Muscle of back (tissue), 3 donors: ENCODE measurements at regions not wholly inside any gene's neighbourhood (a gene's known extent, or its start where the extent isn't known, plus 50 kb on each side); places are given as distances from the start of the nearest gene placed in this dataset.

Source experiments
- DNase-seq, 3 donors: peaks; one replicate each; pipeline versions ENCODE4 v3.0.0 to v3.0.0-alpha.2; 2013

GRCh38 chr2:163541943-163542342, 193.9 kb downstream of the FIGN start:
- no peak for DNase-seq

- no peak for DNase-seq
These were observed 194.3 kb downstream of the FIGN start for GRCh38 chr2:163541495-163541894.

- DNase-seq, result no peak
These were observed 207.1 kb downstream of the FIGN start for GRCh38 chr2:163528640-163529217.

GRCh38 chr2:163527381-163527780, 208.4 kb downstream of the FIGN start:
- DNase-seq, result no peak

GRCh38 chr2:163518762-163519161, 217.0 kb downstream of the FIGN start:
- no peak for DNase-seq

GRCh38 chr2:163515836-163516235, 220.0 kb downstream of the FIGN start:
- DNase-seq, result no peak

- no peak for DNase-seq
These were observed 230.5 kb downstream of the FIGN start for GRCh38 chr2:163505281-163505680.

GRCh38 chr2:163493359-163494298, 242.2 kb downstream of the FIGN start:
- no peak for DNase-seq

GRCh38 chr2:163491850-163492249, 244.0 kb downstream of the FIGN start:
- DNase-seq, result no peak

GRCh38 chr2:163490281-163490680, 245.5 kb downstream of the FIGN start:
- DNase-seq, result peak in 2 of 3 donors; percentile 26 to 46

GRCh38 chr2:163481515-163481914, 254.3 kb downstream of the FIGN start:
- no peak for DNase-seq

GRCh38 chr2:163479599-163479998, 256.2 kb downstream of the FIGN start:
- no peak for DNase-seq

- no peak for DNase-seq
These were observed 260.0 kb downstream of the FIGN start for GRCh38 chr2:163475815-163476214.

- DNase-seq, result no peak
These were observed 260.9 kb downstream of the FIGN start for GRCh38 chr2:163474889-163475288.

- no peak for DNase-seq
These were observed 261.5 kb downstream of the FIGN start for GRCh38 chr2:163474319-163474744.

- no peak for DNase-seq
These were observed 263.9 kb downstream of the FIGN start for GRCh38 chr2:163471947-163472346.

- peak in 2 of 3 donors; percentile 14 to 33 for DNase-seq
These were observed 266.2 kb downstream of the FIGN start for GRCh38 chr2:163469561-163469962.

- peak in 1 of 3 donors; percentile 9 for DNase-seq
These were observed 268.6 kb downstream of the FIGN start for GRCh38 chr2:163467251-163467630.

GRCh38 chr2:163466331-163467250, 269.2 kb downstream of the FIGN start:
- peak in 1 of 3 donors; percentile 13 for DNase-seq

GRCh38 chr2:163465440-163465839, 270.4 kb downstream of the FIGN start:
- DNase-seq, result peak; percentile 30 to 62 (median 37)

GRCh38 chr2:163463411-163463810, 272.4 kb downstream of the FIGN start:
- no peak for DNase-seq

GRCh38 chr2:163462993-163463392, 272.8 kb downstream of the FIGN start:
- DNase-seq, result no peak
